SK-N-SH treated with all-trans-retinoic acid at 6 μM for 48 hours (cell line): ENCODE measurements at regions not wholly inside any gene's neighbourhood (a gene's known extent, or its start where the extent isn't known, plus 50 kb on each side); places are given as distances from the start of the nearest gene placed in this dataset.

Experiments used
- ATAC-seq: fragments of 200-7000 bp; cut with Tn5 transposase; 3 replicates; pipeline ENCODE4 v1.9.1; 2020; ENCODE audit warnings: mild to moderate bottlenecking, moderate library complexity
- ARNTL ChIP-seq: fragments of 450-650 bp; formaldehyde crosslinking; IDR thresholded peaks from 2 replicates; pipeline ENCODE4 v1.5.0; 2020; ENCODE audit warnings: low read depth, mild to moderate bottlenecking, moderate library complexity, borderline replicate concordance
- BACH2 ChIP-seq: fragments of 250-450 bp; sonication (Bioruptor Pico); IDR thresholded peaks from 2 replicates; pipeline ENCODE4 v1.9.0; 2021; ENCODE audit warnings: mild to moderate bottlenecking, borderline replicate concordance
- CSDC2 ChIP-seq: fragments of 250-450 bp; sonication (Bioruptor Pico); IDR thresholded peaks from 2 replicates; pipeline ENCODE4 v1.5.0; 2020; ENCODE audit warnings: mild to moderate bottlenecking, moderate library complexity
- ESRRG ChIP-seq: fragments of 250-450 bp; sonication (Bioruptor Pico); IDR thresholded peaks from 2 replicates; pipeline ENCODE4 v1.6.1; 2021; ENCODE audit warnings: mild to moderate bottlenecking
- GLIS3 ChIP-seq: fragments of 250-450 bp; sonication (Bioruptor Pico); IDR thresholded peaks from 2 replicates; pipeline ENCODE4 v1.5.0; 2020; ENCODE audit warnings: mild to moderate bottlenecking, moderate library complexity
- ISL1 ChIP-seq: fragments of 250-450 bp; sonication (Bioruptor Pico); IDR thresholded peaks from 2 replicates; pipeline ENCODE4 v2.1.2; 2022; ENCODE audit warnings: mild to moderate bottlenecking, moderate library complexity
- OSR1 ChIP-seq: fragments of 250-450 bp; sonication (Bioruptor Pico); IDR thresholded peaks from 2 replicates; pipeline ENCODE4 v1.8.0; 2022; ENCODE audit warnings: moderate library complexity, mild to moderate bottlenecking, inconsistent platforms
- PPARA ChIP-seq: fragments of 250-450 bp; sonication (Bioruptor Pico); IDR thresholded peaks from 2 replicates; pipeline ENCODE4 v1.5.0; 2020; ENCODE audit warnings: mild to moderate bottlenecking, borderline replicate concordance
- RARB ChIP-seq: fragments of 250-450 bp; sonication (Bioruptor Pico); IDR thresholded peaks from 2 replicates; pipeline ENCODE4 v1.8.0; 2021; ENCODE audit warnings: mild to moderate bottlenecking, moderate library complexity
- SNAI2 ChIP-seq: fragments of 250-450 bp; sonication (Bioruptor Pico); IDR thresholded peaks from 2 replicates; pipeline ENCODE4 v1.5.0; 2020; ENCODE audit warnings: mild to moderate bottlenecking, moderate library complexity
- TCF4 ChIP-seq: fragments of 250-450 bp; sonication (Bioruptor Pico); IDR thresholded peaks from 2 replicates; pipeline ENCODE4 v1.8.0; 2021; ENCODE audit warnings: mild to moderate bottlenecking, moderate library complexity, borderline replicate concordance
- TOX ChIP-seq: fragments of 250-450 bp; sonication (Bioruptor Pico); IDR thresholded peaks from 2 replicates; pipeline ENCODE4 v1.8.0; 2021; ENCODE audit warnings: mild to moderate bottlenecking, moderate library complexity, borderline replicate concordance
- ZC3H10 ChIP-seq: fragments of 250-450 bp; sonication (Bioruptor Pico); IDR thresholded peaks from 2 replicates; pipeline ENCODE4 v1.5.1; 2021; ENCODE audit warnings: mild to moderate bottlenecking, moderate library complexity
- ZFP3 ChIP-seq: fragments of 250-450 bp; sonication (Bioruptor Pico); IDR thresholded peaks from 2 replicates; pipeline ENCODE4 v1.5.0; 2020; ENCODE audit warnings: mild to moderate bottlenecking, moderate library complexity
- ZFP30 ChIP-seq: fragments of 450-650 bp; formaldehyde crosslinking; IDR thresholded peaks from 2 replicates; pipeline ENCODE4 v1.5.0; 2022; ENCODE audit warnings: mild to moderate bottlenecking, moderate library complexity
- ZNF70 ChIP-seq: fragments of 450-650 bp; formaldehyde crosslinking; IDR thresholded peaks from 2 replicates; pipeline ENCODE4 v1.5.0; 2020; ENCODE audit warnings: mild to moderate bottlenecking, moderate library complexity
- ZNF8 ChIP-seq: fragments of 450-650 bp; formaldehyde crosslinking; IDR thresholded peaks from 2 replicates; pipeline ENCODE4 v1.5.0; 2020; ENCODE audit warnings: mild to moderate bottlenecking, moderate library complexity
- TF ChIP-seq, protein P1 (sequence below): fragments of 250-450 bp; sonication (Bioruptor Pico); IDR thresholded peaks from 2 replicates; pipeline ENCODE4 v1.8.0; 2021; ENCODE audit warnings: low read depth, mild to moderate bottlenecking, moderate library complexity, borderline replicate concordance
- TF ChIP-seq, protein P2 (sequence below): fragments of 250-450 bp; sonication (Bioruptor Pico); IDR thresholded peaks from 2 replicates; pipeline ENCODE4 v1.5.1; 2020; ENCODE audit warnings: low read depth, mild to moderate bottlenecking, moderate library complexity
- TF ChIP-seq, protein P3 (sequence below): fragments of 250-450 bp; sonication (Bioruptor Pico); IDR thresholded peaks from 2 replicates; pipeline ENCODE4 v1.8.0; 2020; ENCODE audit warnings: mild to moderate bottlenecking, moderate library complexity, borderline replicate concordance
- TF ChIP-seq, protein P4 (sequence below): fragments of 250-450 bp; sonication (Bioruptor Pico); IDR thresholded peaks from 2 replicates; pipeline ENCODE4 v1.5.0; 2020; ENCODE audit warnings: mild to moderate bottlenecking, moderate library complexity

DNA sequence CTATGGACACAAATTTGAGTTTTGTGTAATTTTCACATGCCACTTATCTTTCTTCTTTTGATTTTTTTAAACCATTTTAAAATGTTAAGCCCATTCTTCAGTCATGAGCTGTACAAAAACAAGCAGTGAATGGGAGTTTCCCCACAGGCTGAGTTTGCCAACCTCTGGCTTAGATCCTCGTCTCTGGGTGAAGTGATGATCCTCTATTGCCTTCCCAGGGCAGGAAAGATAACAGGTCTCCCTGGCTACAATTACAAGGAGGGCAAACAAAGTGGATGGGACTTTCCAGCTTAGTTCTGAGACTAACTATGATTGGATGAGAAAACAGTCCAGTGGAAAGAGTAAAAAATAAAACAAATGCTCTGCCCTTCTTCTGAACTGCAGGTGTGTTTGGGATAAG, 203.7 kb downstream of the SPTSSA start:
- ATAC-seq: no peak
- TF ChIP-seq TCF4 (CRISPR knock-in tag) (no peak), ZC3H10 (CRISPR knock-in tag) (no peak)
- TF ChIP-seq, protein P1, sequence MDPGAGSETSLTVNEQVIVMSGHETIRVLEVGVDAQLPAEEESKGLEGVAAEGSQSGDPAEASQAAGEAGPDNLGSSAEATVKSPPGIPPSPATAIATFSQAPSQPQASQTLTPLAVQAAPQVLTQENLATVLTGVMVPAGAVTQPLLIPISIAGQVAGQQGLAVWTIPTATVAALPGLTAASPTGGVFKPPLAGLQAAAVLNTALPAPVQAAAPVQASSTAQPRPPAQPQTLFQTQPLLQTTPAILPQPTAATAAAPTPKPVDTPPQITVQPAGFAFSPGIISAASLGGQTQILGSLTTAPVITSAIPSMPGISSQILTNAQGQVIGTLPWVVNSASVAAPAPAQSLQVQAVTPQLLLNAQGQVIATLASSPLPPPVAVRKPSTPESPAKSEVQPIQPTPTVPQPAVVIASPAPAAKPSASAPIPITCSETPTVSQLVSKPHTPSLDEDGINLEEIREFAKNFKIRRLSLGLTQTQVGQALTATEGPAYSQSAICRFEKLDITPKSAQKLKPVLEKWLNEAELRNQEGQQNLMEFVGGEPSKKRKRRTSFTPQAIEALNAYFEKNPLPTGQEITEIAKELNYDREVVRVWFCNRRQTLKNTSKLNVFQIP (CRISPR knock-in tag): no peak

DNA sequence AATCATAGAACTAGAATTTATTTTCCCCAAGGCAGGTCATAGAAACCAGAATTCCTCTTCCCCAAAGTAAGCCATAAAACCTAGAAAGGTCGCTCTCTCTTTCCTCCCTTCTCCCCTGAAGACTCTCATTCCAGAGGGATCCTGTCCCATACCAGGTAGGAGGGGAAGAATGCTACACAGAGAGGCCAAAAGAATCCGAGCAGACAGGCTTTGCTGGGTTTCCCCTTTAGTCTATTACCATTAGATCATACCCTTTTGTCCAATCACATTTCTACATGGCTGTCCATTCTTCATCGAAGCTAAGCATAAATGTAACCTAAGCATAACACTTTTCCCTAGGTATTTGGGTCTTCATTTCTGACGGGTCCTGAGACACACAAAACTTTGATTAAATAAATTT, 204.5 kb downstream of the SPTSSA start:
- no peak for ATAC-seq
- no peak for TF ChIP-seq ZFP30 (CRISPR knock-in tag)
- TF ChIP-seq, protein P2, sequence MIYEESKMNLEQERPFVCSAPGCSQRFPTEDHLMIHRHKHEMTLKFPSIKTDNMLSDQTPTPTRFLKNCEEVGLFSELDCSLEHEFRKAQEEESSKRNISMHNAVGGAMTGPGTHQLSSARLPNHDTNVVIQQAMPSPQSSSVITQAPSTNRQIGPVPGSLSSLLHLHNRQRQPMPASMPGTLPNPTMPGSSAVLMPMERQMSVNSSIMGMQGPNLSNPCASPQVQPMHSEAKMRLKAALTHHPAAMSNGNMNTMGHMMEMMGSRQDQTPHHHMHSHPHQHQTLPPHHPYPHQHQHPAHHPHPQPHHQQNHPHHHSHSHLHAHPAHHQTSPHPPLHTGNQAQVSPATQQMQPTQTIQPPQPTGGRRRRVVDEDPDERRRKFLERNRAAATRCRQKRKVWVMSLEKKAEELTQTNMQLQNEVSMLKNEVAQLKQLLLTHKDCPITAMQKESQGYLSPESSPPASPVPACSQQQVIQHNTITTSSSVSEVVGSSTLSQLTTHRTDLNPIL (CRISPR knock-in tag): no peak
- no peak for TF ChIP-seq OSR1 (CRISPR knock-in tag)
- TF ChIP-seq BACH2 (CRISPR knock-in tag): no peak
- TF ChIP-seq ISL1: no peak
- no peak for TF ChIP-seq ESRRG
- TF ChIP-seq TCF4 (CRISPR knock-in tag): no peak
- no peak for TF ChIP-seq GLIS3 (CRISPR knock-in tag)
- no peak for TF ChIP-seq CSDC2 (CRISPR knock-in tag)
- TF ChIP-seq, protein P3, sequence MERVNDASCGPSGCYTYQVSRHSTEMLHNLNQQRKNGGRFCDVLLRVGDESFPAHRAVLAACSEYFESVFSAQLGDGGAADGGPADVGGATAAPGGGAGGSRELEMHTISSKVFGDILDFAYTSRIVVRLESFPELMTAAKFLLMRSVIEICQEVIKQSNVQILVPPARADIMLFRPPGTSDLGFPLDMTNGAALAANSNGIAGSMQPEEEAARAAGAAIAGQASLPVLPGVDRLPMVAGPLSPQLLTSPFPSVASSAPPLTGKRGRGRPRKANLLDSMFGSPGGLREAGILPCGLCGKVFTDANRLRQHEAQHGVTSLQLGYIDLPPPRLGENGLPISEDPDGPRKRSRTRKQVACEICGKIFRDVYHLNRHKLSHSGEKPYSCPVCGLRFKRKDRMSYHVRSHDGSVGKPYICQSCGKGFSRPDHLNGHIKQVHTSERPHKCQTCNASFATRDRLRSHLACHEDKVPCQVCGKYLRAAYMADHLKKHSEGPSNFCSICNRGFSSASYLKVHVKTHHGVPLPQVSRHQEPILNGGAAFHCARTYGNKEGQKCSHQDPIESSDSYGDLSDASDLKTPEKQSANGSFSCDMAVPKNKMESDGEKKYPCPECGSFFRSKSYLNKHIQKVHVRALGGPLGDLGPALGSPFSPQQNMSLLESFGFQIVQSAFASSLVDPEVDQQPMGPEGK (CRISPR knock-in tag): no peak
- no peak for TF ChIP-seq ZNF8 (CRISPR knock-in tag)
- no peak for TF ChIP-seq ZNF70
- no peak for TF ChIP-seq SNAI2 (CRISPR knock-in tag)
- no peak for TF ChIP-seq TOX (CRISPR knock-in tag)
- TF ChIP-seq, protein P4, sequence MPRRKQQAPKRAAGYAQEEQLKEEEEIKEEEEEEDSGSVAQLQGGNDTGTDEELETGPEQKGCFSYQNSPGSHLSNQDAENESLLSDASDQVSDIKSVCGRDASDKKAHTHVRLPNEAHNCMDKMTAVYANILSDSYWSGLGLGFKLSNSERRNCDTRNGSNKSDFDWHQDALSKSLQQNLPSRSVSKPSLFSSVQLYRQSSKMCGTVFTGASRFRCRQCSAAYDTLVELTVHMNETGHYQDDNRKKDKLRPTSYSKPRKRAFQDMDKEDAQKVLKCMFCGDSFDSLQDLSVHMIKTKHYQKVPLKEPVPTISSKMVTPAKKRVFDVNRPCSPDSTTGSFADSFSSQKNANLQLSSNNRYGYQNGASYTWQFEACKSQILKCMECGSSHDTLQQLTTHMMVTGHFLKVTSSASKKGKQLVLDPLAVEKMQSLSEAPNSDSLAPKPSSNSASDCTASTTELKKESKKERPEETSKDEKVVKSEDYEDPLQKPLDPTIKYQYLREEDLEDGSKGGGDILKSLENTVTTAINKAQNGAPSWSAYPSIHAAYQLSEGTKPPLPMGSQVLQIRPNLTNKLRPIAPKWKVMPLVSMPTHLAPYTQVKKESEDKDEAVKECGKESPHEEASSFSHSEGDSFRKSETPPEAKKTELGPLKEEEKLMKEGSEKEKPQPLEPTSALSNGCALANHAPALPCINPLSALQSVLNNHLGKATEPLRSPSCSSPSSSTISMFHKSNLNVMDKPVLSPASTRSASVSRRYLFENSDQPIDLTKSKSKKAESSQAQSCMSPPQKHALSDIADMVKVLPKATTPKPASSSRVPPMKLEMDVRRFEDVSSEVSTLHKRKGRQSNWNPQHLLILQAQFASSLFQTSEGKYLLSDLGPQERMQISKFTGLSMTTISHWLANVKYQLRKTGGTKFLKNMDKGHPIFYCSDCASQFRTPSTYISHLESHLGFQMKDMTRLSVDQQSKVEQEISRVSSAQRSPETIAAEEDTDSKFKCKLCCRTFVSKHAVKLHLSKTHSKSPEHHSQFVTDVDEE (CRISPR knock-in tag): no peak
- no peak for TF ChIP-seq RARB (CRISPR knock-in tag)
- no peak for TF ChIP-seq PPARA (CRISPR knock-in tag)

DNA sequence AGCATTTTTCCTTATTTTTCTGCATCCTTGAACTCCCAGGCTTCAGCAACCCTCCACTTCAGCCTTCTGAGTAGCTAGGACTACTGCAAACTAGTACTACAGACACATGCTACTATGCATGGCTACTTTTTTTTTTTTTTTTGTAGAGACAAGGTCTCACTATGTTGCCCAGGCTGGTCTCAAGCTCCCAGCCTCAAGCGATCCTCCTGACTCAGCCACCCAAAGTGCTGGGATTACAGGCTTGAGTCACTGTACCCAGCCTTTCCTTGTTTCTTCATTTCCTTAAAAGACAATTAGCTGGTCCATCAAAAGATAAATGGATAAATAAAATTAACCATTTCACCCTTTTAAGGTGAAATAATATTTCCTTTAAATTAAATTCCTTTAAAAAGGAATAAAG, 205.8 kb downstream of the SPTSSA start:
- no peak for TF ChIP-seq GLIS3 (CRISPR knock-in tag)
- no peak for TF ChIP-seq ZFP3
- TF ChIP-seq, protein P1 (CRISPR knock-in tag): no peak
- no peak for TF ChIP-seq PPARA (CRISPR knock-in tag)
- TF ChIP-seq RARB (CRISPR knock-in tag): no peak
- TF ChIP-seq ISL1: no peak
- TF ChIP-seq ZFP30 (CRISPR knock-in tag): no peak
- no peak for TF ChIP-seq ZNF8 (CRISPR knock-in tag)
- TF ChIP-seq BACH2 (CRISPR knock-in tag): no peak
- no peak for TF ChIP-seq ARNTL (CRISPR knock-in tag)
- no peak for TF ChIP-seq OSR1 (CRISPR knock-in tag)
- TF ChIP-seq SNAI2 (CRISPR knock-in tag): no peak
- no peak for ATAC-seq
